ENCODE measurements at regions not wholly inside any gene's neighbourhood (a gene's known extent, or its start where the extent isn't known, plus 50 kb on each side); places are given as distances from the start of the nearest gene placed in this dataset.

- no peak for TF ChIP-seq EZH2 (optimal IDR thresholded peaks at IDR 0.05; ENCODE audit: low read depth, low read length)
- TF ChIP-seq, protein P1, sequence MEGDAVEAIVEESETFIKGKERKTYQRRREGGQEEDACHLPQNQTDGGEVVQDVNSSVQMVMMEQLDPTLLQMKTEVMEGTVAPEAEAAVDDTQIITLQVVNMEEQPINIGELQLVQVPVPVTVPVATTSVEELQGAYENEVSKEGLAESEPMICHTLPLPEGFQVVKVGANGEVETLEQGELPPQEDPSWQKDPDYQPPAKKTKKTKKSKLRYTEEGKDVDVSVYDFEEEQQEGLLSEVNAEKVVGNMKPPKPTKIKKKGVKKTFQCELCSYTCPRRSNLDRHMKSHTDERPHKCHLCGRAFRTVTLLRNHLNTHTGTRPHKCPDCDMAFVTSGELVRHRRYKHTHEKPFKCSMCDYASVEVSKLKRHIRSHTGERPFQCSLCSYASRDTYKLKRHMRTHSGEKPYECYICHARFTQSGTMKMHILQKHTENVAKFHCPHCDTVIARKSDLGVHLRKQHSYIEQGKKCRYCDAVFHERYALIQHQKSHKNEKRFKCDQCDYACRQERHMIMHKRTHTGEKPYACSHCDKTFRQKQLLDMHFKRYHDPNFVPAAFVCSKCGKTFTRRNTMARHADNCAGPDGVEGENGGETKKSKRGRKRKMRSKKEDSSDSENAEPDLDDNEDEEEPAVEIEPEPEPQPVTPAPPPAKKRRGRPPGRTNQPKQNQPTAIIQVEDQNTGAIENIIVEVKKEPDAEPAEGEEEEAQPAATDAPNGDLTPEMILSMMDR (IDR thresholded peaks at IDR 0.05; ENCODE audit: low read length) = no peak
Observed at GRCh38 chr12:91974541-91975085, 171.0 kb downstream of the BTG1 start.
